SK-N-SH (cell line): ENCODE measurements at regions not wholly inside any gene's neighbourhood (a gene's known extent, or its start where the extent isn't known, plus 50 kb on each side); places are given as distances from the start of the nearest gene placed in this dataset.

Experiments
- CTCF ChIA-PET: fragments of 300-600, 350-600 bp; formaldehyde crosslinking; extraction: SDS; loops from one replicate; lab custom pipeline; 2021; lab: Yijun Ruan, JAX
- POLR2A ChIA-PET: fragments of 350-600 bp; sonication (Branson Sonifier 250); formaldehyde crosslinking; extraction: SDS; loops from one replicate; lab custom pipeline; 2020; ENCODE audit warnings: antibody characterized with exemption, inconsistent platforms; lab: Yijun Ruan, JAX
- DNase-seq: peaks from one replicate; pipeline ENCODE4 v3.0.0; 2012
- H2AFZ ChIP-seq: fragments of 200-600 bp; sonication (generic); 2 replicates; pipeline ENCODE4 v1.8.1; 2016; ENCODE audit warnings: antibody characterized with exemption, mild to moderate bottlenecking, low read depth
- H3F3A ChIP-seq: fragments of 200-600 bp; sonication (generic); replicated peaks from 2 replicates; pipeline ENCODE3; 2016; ENCODE audit warnings: antibody characterized with exemption, mild to moderate bottlenecking; ENCODE audit not compliant: insufficient read depth
- H3K27ac ChIP-seq, 2 experiments: fragments of 200-500 bp in 1 of 2; fragments of 200-600 bp in 1 of 2; sonication (Bioruptor generic) in 1 of 2; sonication (generic), shearing (Covaris generic) in 1 of 2; 2 replicates each; pipeline versions ENCODE4 v1.5.1 to v1.6.1; 2014 to 2016; ENCODE audit warnings: low read depth in 2 of 2, inconsistent platforms in 1 of 2, low read length in 1 of 2, mild to moderate bottlenecking in 1 of 2, mixed read lengths in 1 of 2
- H3K27me3 ChIP-seq: fragments of 200-600 bp; sonication (generic), shearing (Covaris generic); 2 replicates; pipeline ENCODE4 v1.6.1; 2016; ENCODE audit warnings: mixed run types; ENCODE audit not compliant: insufficient read depth
- H3K36me3 ChIP-seq, 2 experiments: fragments of 200-500 bp in 1 of 2; fragments of 200-600 bp in 1 of 2; sonication (Bioruptor generic) in 1 of 2; sonication (generic) in 1 of 2; replicated peaks in 1 of 2; 2 replicates each; pipeline versions ENCODE3 to v1.5.1; 2014 to 2016; ENCODE audit warnings: low read length in 1 of 2, mild to moderate bottlenecking in 1 of 2; ENCODE audit not compliant: insufficient read depth in 2 of 2, control insufficient read depth in 1 of 2
- H3K4me1 ChIP-seq, 2 experiments: fragments of 200-500 bp in 1 of 2; fragments of 200-600 bp in 1 of 2; sonication (Bioruptor generic) in 1 of 2; sonication (generic), shearing (Covaris generic) in 1 of 2; 2 replicates each; pipeline versions ENCODE4 v1.5.1 to v1.6.1; 2014 to 2016; ENCODE audit warnings: low read depth in 1 of 2, low read length in 1 of 2, mixed run types in 1 of 2; ENCODE audit not compliant: insufficient read depth in 2 of 2, control insufficient read depth in 1 of 2
- H3K4me2 ChIP-seq: fragments of 200-600 bp; sonication (generic), shearing (Covaris generic); 2 replicates; pipeline ENCODE4 v1.6.1; 2017; ENCODE audit warnings: mixed run types
- H3K4me3 ChIP-seq, 2 experiments: fragments of 200-500 bp in 1 of 2; fragments of 200-600 bp in 1 of 2; sonication (Bioruptor generic) in 1 of 2; sonication (generic), shearing (Covaris generic) in 1 of 2; 2 replicates each; pipeline versions ENCODE4 v1.5.1 to v1.8.1; 2014 to 2016; ENCODE audit warnings: low read depth in 2 of 2, inconsistent platforms in 1 of 2, low read length in 1 of 2, mild to moderate bottlenecking in 1 of 2, mixed read lengths in 1 of 2, moderate library complexity in 1 of 2
- H3K79me2 ChIP-seq: fragments of 200-600 bp; sonication (generic); 2 replicates; pipeline ENCODE4 v1.8.1; 2017; ENCODE audit warnings: mild to moderate bottlenecking; ENCODE audit not compliant: insufficient read depth
- H3K9ac ChIP-seq: fragments of 200-600 bp; sonication (generic); 2 replicates; pipeline ENCODE4 v1.6.1; 2017; ENCODE audit warnings: mixed run types
- H3K9me2 ChIP-seq: fragments of 200-600 bp; sonication (generic); 2 replicates; pipeline ENCODE4 v1.6.1; 2017; ENCODE audit warnings: mixed run types
- H3K9me3 ChIP-seq: fragments of 200-600 bp; sonication (generic); 2 replicates; pipeline ENCODE4 v1.6.1; 2017; ENCODE audit warnings: mixed run types, mild to moderate bottlenecking, moderate library complexity
- H4K20me1 ChIP-seq: fragments of 200-600 bp; sonication (generic); 2 replicates; pipeline ENCODE4 v1.6.1; 2017; ENCODE audit warnings: mild to moderate bottlenecking, mixed run types; ENCODE audit not compliant: insufficient read depth
- CHD2 ChIP-seq: fragments of 150-350 bp; IDR thresholded peaks from 2 replicates; pipeline ENCODE4 v1.6.1; 2018; ENCODE audit warnings: low read length; ENCODE audit not compliant: partially characterized antibody
- ELF1 ChIP-seq: IDR thresholded peaks from 2 replicates; pipeline ENCODE4 v1.4.0; 2012
- EZH2phosphoT487 ChIP-seq: fragments of 200-600 bp; sonication (generic); IDR thresholded peaks from 2 replicates; pipeline ENCODE4 v1.6.1; 2017; ENCODE audit warnings: low read depth, mixed run types, mild to moderate bottlenecking, antibody characterized with exemption, moderate library complexity, borderline replicate concordance
- FOSL2 ChIP-seq: IDR thresholded peaks from 2 replicates; pipeline ENCODE4 v1.4.0; 2012; ENCODE audit warnings: low read depth, mild to moderate bottlenecking, moderate library complexity, borderline replicate concordance
- GABPA ChIP-seq: IDR thresholded peaks from 2 replicates; pipeline ENCODE4 v1.4.0; 2012; ENCODE audit warnings: low read depth, mild to moderate bottlenecking
- GATA2 ChIP-seq: sonication (generic); formaldehyde crosslinking; IDR thresholded peaks from 2 replicates; pipeline ENCODE4 v1.5.0; 2020; ENCODE audit warnings: mild to moderate bottlenecking, missing genetic modification reagents
- JUND ChIP-seq: IDR thresholded peaks from 2 replicates; pipeline ENCODE4 v1.4.0; 2012
- MEF2A ChIP-seq: IDR thresholded peaks from 2 replicates; pipeline ENCODE4 v1.4.0; 2012; ENCODE audit warnings: low read depth, borderline replicate concordance
- MXI1 ChIP-seq: IDR thresholded peaks from 2 replicates; pipeline ENCODE4 v1.6.1; 2012; ENCODE audit warnings: mild to moderate bottlenecking, low read depth, low read length, improper control_type of control experiment
- NFIC ChIP-seq: IDR thresholded peaks from 2 replicates; pipeline ENCODE4 v1.4.0; 2012; ENCODE audit warnings: borderline replicate concordance
- POLR2AphosphoS5 ChIP-seq: IDR thresholded peaks from 2 replicates; pipeline ENCODE4 v1.6.1; 2012; ENCODE audit warnings: low read depth, low read length
- RFX5 ChIP-seq: IDR thresholded peaks from 2 replicates; pipeline ENCODE4 v1.6.1; 2012; ENCODE audit warnings: mild to moderate bottlenecking, improper control_type of control experiment, low read length
- SIN3A ChIP-seq: IDR thresholded peaks from 2 replicates; pipeline ENCODE4 v1.6.1; 2012; ENCODE audit warnings: low read depth, mild to moderate bottlenecking, low read length, moderate library complexity, borderline replicate concordance
- SMC3 ChIP-seq: IDR thresholded peaks from 2 replicates; pipeline ENCODE4 v1.6.1; 2012; ENCODE audit warnings: low read depth, low read length, improper control_type of control experiment
- TCF12 ChIP-seq: IDR thresholded peaks from 2 replicates; pipeline ENCODE4 v1.4.0; 2012
- TEAD4 ChIP-seq: IDR thresholded peaks from 2 replicates; pipeline ENCODE4 v1.4.0; 2012; ENCODE audit warnings: mild to moderate bottlenecking, borderline replicate concordance; ENCODE audit not compliant: insufficient read depth
- YY1 ChIP-seq: IDR thresholded peaks from 2 replicates; pipeline ENCODE4 v1.4.0; 2012; ENCODE audit warnings: low read depth, mild to moderate bottlenecking
- WGBS: methylation state at CpG from one replicate; pipeline ENCODE4 v1.1.6; 2017; ENCODE audit warnings: low lambda C conversion rate; 5-methylcytosine and 5-hydroxymethylcytosine counted together
- TF ChIP-seq, protein P1 (sequence below): IDR thresholded peaks from 2 replicates; pipeline ENCODE4 v1.4.0; 2012; ENCODE audit warnings: low read depth, borderline replicate concordance
- TF ChIP-seq, protein P2 (sequence below): IDR thresholded peaks from 2 replicates; pipeline ENCODE4 v1.4.0; 2012; ENCODE audit warnings: low read depth, borderline replicate concordance

DNA sequence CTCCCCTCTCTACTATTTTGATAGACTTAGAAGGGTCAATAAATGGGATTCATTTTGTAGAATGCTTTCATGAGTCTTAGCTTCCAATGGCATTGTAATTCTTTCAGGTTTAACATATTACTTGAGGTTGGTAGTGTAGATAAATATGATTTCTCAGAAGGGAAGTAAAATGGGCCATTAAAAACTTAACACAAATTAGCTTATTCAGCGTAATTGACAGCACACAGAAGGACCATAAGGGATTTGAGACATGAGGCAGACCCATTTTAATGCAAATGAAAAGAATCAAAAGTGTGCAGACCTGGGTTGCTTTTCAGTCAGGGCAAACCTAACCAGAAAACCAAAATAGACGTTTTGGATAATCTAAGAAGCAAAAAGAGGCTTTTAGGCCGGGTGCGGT is 156.6 kb upstream of the CNTNAP2 start:
- no peak for DNase-seq
- POLR2A ChIA-PET, result no interaction called here
- H3K9me3 ChIP-seq, result peaks cover 2% of the 10 kb centered on the region; the same call in 1 of the 2 replicates
- H4K20me1 ChIP-seq, result no peaks in the 10 kb centered on the region
- no peak overlapping the region for H3K4me3 ChIP-seq
- H3F3A ChIP-seq, result no peaks in the 10 kb centered on the region
- CTCF ChIA-PET, result no interaction called here
- H3K4me2 ChIP-seq, result no peak overlapping the region
- peaks cover 0 to under 1% of the 10 kb centered on the region in 2 experiments for H3K36me3 ChIP-seq
- H3K4me1 ChIP-seq, result no peaks in the 10 kb centered on the region
- 28% methylated on average over 4 of the region's 4 CpGs for WGBS
- no peaks in the 10 kb centered on the region for H3K27me3 ChIP-seq
- no peak overlapping the region for H2AFZ ChIP-seq
- no peaks in the 10 kb centered on the region for H3K79me2 ChIP-seq
- TF ChIP-seq GATA2 (CRISPR knock-in tag), result no peak
- no peak for TF ChIP-seq MXI1
- TF ChIP-seq CHD2, result no peak
- no peak for TF ChIP-seq NFIC
- no peak for TF ChIP-seq RFX5
- no peak for TF ChIP-seq GABPA
- no peak for TF ChIP-seq TEAD4
- no peak for TF ChIP-seq TCF12
- no peak for TF ChIP-seq JUND
- H3K27ac ChIP-seq, result no peak overlapping the region
- no peaks in the 10 kb centered on the region for H3K9me2 ChIP-seq
- no peak overlapping the region for H3K9ac ChIP-seq

DNA sequence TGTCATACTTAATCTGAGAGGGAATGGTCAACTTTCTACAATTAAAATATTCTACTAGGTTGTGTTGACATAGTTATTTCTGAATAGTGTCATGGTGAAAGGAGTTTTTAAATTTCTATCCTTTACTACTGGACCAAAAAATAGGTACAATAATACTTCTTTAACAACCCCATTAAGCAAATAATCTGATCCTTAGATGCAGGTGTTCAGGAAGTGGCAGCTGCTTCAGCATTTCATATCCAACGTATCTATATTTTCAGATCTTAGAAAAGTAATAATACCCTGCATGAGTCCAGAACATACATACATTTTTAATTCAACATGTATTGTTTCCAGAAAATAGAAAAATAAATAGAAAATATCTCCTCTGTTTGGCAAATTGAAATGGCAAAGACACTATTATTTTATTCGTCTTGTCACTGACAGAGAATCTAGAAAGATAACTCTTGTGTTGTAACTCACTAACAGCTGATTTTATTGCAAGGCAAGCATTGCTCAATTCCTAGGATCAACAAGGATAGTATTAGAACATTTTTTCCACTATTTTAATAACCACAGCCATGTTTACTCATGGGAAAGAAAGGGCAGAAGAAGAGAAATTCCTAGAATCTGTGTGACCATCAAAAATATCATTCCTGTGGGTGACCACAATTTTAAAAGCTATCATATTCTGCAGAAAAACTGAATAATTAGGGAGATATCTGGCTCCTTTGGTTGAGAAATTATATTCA is 159.3 kb upstream of the CNTNAP2 start:
- Histone ChIP-seq H3K79me2 (no peaks in the 10 kb centered on the region), H4K20me1 (no peaks in the 10 kb centered on the region), H2AFZ (no peak overlapping the region), H3K9ac (no peak overlapping the region), H3K27me3 (no peaks in the 10 kb centered on the region), H3K9me3 (peaks cover 5% of the 10 kb centered on the region; the same call in 1 of the 2 replicates), H3F3A (no peaks in the 10 kb centered on the region), H3K27ac (no peak overlapping the region), H3K4me3 (no peak overlapping the region), H3K4me2 (no peak overlapping the region), H3K4me1 (no peaks in the 10 kb centered on the region), H3K9me2 (no peaks in the 10 kb centered on the region), H3K36me3 (peaks cover 0 to 2% of the 10 kb centered on the region in 2 experiments)
- no peak for DNase-seq
- POLR2A ChIA-PET, result no interaction called here
- TF ChIP-seq, protein P1, sequence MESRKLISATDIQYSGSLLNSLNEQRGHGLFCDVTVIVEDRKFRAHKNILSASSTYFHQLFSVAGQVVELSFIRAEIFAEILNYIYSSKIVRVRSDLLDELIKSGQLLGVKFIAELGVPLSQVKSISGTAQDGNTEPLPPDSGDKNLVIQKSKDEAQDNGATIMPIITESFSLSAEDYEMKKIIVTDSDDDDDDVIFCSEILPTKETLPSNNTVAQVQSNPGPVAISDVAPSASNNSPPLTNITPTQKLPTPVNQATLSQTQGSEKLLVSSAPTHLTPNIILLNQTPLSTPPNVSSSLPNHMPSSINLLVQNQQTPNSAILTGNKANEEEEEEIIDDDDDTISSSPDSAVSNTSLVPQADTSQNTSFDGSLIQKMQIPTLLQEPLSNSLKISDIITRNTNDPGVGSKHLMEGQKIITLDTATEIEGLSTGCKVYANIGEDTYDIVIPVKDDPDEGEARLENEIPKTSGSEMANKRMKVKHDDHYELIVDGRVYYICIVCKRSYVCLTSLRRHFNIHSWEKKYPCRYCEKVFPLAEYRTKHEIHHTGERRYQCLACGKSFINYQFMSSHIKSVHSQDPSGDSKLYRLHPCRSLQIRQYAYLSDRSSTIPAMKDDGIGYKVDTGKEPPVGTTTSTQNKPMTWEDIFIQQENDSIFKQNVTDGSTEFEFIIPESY, result no peak
- TF ChIP-seq MXI1 (no peak), MEF2A (no peak), SIN3A (no peak), ELF1 (no peak), EZH2phosphoT487 (no peak), TEAD4 (no peak), YY1 (no peak), CHD2 (no peak), FOSL2 (no peak), POLR2AphosphoS5 (no peak), RFX5 (no peak), SMC3 (no peak)
- TF ChIP-seq, protein P2, sequence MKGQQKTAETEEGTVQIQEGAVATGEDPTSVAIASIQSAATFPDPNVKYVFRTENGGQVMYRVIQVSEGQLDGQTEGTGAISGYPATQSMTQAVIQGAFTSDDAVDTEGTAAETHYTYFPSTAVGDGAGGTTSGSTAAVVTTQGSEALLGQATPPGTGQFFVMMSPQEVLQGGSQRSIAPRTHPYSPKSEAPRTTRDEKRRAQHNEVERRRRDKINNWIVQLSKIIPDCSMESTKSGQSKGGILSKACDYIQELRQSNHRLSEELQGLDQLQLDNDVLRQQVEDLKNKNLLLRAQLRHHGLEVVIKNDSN, result no peak
- TF ChIP-seq, all 33 proteins: peak for 0
- CTCF ChIA-PET, result no interaction called here
- 5% methylated on average over 2 of the region's 2 CpGs for WGBS
